ENCODE measurements at regions not wholly inside any gene's neighbourhood (a gene's known extent, or its start where the extent isn't known, plus 50 kb on each side); places are given as distances from the start of the nearest gene placed in this dataset.
A peak's percentile ranks its signal among the peaks of the same experiment; 100 is the strongest.
"Not testable (repeated sequence)": the region's sequence is repeated elsewhere in the genome, so short reads cannot be mapped to it uniquely, and the experiment has no call there.

GRCh38 chr1:208349694-208350330 is 105.6 kb upstream of the PLXNA2 start:
- DNase-seq, result no peak

GRCh38 chr1:208350815-208351214 is 106.6 kb upstream of the PLXNA2 start:
- no peak for DNase-seq

- no peak for DNase-seq
Observed at GRCh38 chr1:208351838-208352237, 107.7 kb upstream of the PLXNA2 start.

- DNase-seq, result not testable (repeated sequence)
Observed at GRCh38 chr1:208353797-208354196, 109.6 kb upstream of the PLXNA2 start.

- DNase-seq, result no peak
Observed at GRCh38 chr1:208357644-208358507, 113.7 kb upstream of the PLXNA2 start.

- no peak for DNase-seq
Observed at GRCh38 chr1:208358651-208359050, 114.5 kb upstream of the PLXNA2 start.

GRCh38 chr1:208362011-208362410 is 117.8 kb upstream of the PLXNA2 start:
- no peak for DNase-seq

- DNase-seq, result no peak
Observed at GRCh38 chr1:208366559-208366958, 122.4 kb upstream of the PLXNA2 start.

- no peak for DNase-seq
Observed at GRCh38 chr1:208369045-208369444, 124.9 kb upstream of the PLXNA2 start.

GRCh38 chr1:208369658-208370057 is 125.5 kb upstream of the PLXNA2 start:
- no peak for DNase-seq

- no peak for DNase-seq
Observed at GRCh38 chr1:208374391-208374941, 130.3 kb upstream of the PLXNA2 start.

- no peak for DNase-seq
Observed at GRCh38 chr1:208381481-208381880, 137.3 kb upstream of the PLXNA2 start.

GRCh38 chr1:208387908-208388811 is 144.0 kb upstream of the PLXNA2 start:
- peak; percentile 39 for DNase-seq

GRCh38 chr1:208393416-208393815 is 149.2 kb upstream of the PLXNA2 start:
- DNase-seq, result no peak

GRCh38 chr1:208393826-208394225 is 149.6 kb upstream of the PLXNA2 start:
- DNase-seq, result no peak

- no peak for DNase-seq
Observed at GRCh38 chr1:208397286-208397685, 153.1 kb upstream of the PLXNA2 start.

- no peak for DNase-seq
Observed at GRCh38 chr1:208405014-208405413, 160.8 kb upstream of the PLXNA2 start.

- no peak for DNase-seq
Observed at GRCh38 chr1:208409176-208409575, 165.0 kb upstream of the PLXNA2 start.

- no peak for DNase-seq
Observed at GRCh38 chr1:208410409-208410808, 166.2 kb upstream of the PLXNA2 start.

- DNase-seq, result no peak
Observed at GRCh38 chr1:208413006-208413405, 168.8 kb upstream of the PLXNA2 start.

- no peak for DNase-seq
Observed at GRCh38 chr1:208418667-208419066, 174.5 kb upstream of the PLXNA2 start.

GRCh38 chr1:208419746-208420420 is 175.7 kb upstream of the PLXNA2 start:
- DNase-seq, result no peak
